K562 (cell line): ENCODE measurements at regions not wholly inside any gene's neighbourhood (a gene's known extent, or its start where the extent isn't known, plus 50 kb on each side); places are given as distances from the start of the nearest gene placed in this dataset.

Experiments
- ATAC-seq: fragments of 200-7000 bp; cut with Tn5 transposase; 3 replicates; pipeline ENCODE4 v1.9.1; 2020; ENCODE audit warnings: moderate library complexity
- BruUV-seq: library from RNA; stranded (reverse); fragments of 400-500 nt; replicated peaks from 2 replicates; lab custom pipeline; 2021; lab: Mats Ljungman, UMichigan
- CTCF ChIA-PET: fragments of 300-600 bp; formaldehyde crosslinking; extraction: SDS; loops from one replicate; lab custom pipeline; 2021; ENCODE audit warnings: low intra/inter-chr PET ratio; lab: Yijun Ruan, JAX
- POLR2A ChIA-PET: fragments of 300-600, 350-650 bp; sonication (Branson Sonifier 250); formaldehyde crosslinking; extraction: SDS; loops from one replicate; lab custom pipeline; 2021; ENCODE audit warnings: antibody characterized with exemption, inconsistent platforms; lab: Yijun Ruan, JAX
- DNase-seq, 4 experiments: peaks; one replicate each; pipeline versions ENCODE4 v3.0.0 to v3.0.0-alpha.2; 2011 to 2018; ENCODE audit warnings: low spot score in 3 of 4, mixed read lengths in 3 of 4; ENCODE audit errors: extremely low read depth in 1 of 4
- FAIRE-seq: peaks from 2 replicates; lab custom pipeline; 2011; peaks lifted over from hg19 to GRCh38; lab: Jason Lieb, UNC
- H2AFZ ChIP-seq: 2 replicates; pipeline ENCODE4 v1.6.0; 2011; ENCODE audit warnings: low read depth, low read length, control low read depth, inconsistent platforms
- H3K27ac ChIP-seq: fragments of 200-600 bp; 3 replicates; pipeline ENCODE4 v1.8.0; 2011; ENCODE audit warnings: low read depth, mild to moderate bottlenecking, control low read depth, inconsistent platforms, low read length, moderate library complexity, mixed read lengths; ENCODE audit errors: extremely low read depth
- H3K27me3 ChIP-seq, 2 experiments: fragments of 300-600 bp in 1 of 2; 2 replicates in 1 of 2; 3 replicates in 1 of 2; pipeline versions ENCODE4 v1.6.0 to v1.8.0; 2011; ENCODE audit warnings: inconsistent platforms in 2 of 2, low read length in 2 of 2, mild to moderate bottlenecking in 1 of 2, mixed read lengths in 1 of 2, moderate library complexity in 1 of 2; ENCODE audit not compliant: control insufficient read depth in 2 of 2, insufficient read depth in 2 of 2
- H3K36me3 ChIP-seq: fragments of 300-600 bp; 3 replicates; pipeline ENCODE4 v1.8.0; 2011; ENCODE audit warnings: mild to moderate bottlenecking, low read length, inconsistent platforms; ENCODE audit not compliant: control insufficient read depth, insufficient read depth
- H3K4me1 ChIP-seq, 2 experiments: fragments of 200-600 bp in 1 of 2; replicated peaks in 1 of 2; 2 replicates in 1 of 2; 3 replicates in 1 of 2; pipeline versions ENCODE4 v1.5.1 to v1.8.0; 2011; ENCODE audit warnings: inconsistent platforms in 2 of 2, low read length in 2 of 2, mild to moderate bottlenecking in 1 of 2, mixed read lengths in 1 of 2, moderate library complexity in 1 of 2; ENCODE audit not compliant: control insufficient read depth in 2 of 2, insufficient read depth in 2 of 2
- H3K4me2 ChIP-seq: 2 replicates; pipeline ENCODE4 v1.6.1; 2011; ENCODE audit warnings: low read length, control low read depth, inconsistent platforms, mixed read lengths; ENCODE audit not compliant: insufficient read depth
- H3K4me3 ChIP-seq: fragments of 200-600 bp; sonication (generic), shearing (Covaris generic); 2 replicates; pipeline ENCODE4 v1.5.1; 2016; ENCODE audit warnings: control low read depth, inconsistent platforms
- H3K79me2 ChIP-seq: fragments of 200-600 bp; 3 replicates; pipeline ENCODE4 v1.8.0; 2011; ENCODE audit warnings: low read length, inconsistent platforms; ENCODE audit not compliant: control insufficient read depth, insufficient read depth
- H3K9ac ChIP-seq, 2 experiments: 2 replicates each; pipeline versions ENCODE4 v1.6.0 to v1.6.1; 2011; ENCODE audit warnings: low read depth in 2 of 2, low read length in 2 of 2, control low read depth in 1 of 2, inconsistent platforms in 1 of 2, mild to moderate bottlenecking in 1 of 2, mixed read lengths in 1 of 2; ENCODE audit not compliant: insufficient read depth in 1 of 2
- H3K9me1 ChIP-seq: one replicate; pipeline ENCODE4 v1.6.0; 2011; ENCODE audit warnings: inconsistent platforms, mild to moderate bottlenecking, low read length, moderate library complexity; ENCODE audit not compliant: control insufficient read depth, insufficient read depth
- H3K9me3 ChIP-seq: replicated peaks from 2 replicates; pipeline ENCODE4 v1.5.1; 2011; ENCODE audit warnings: low read depth, low read length, inconsistent platforms; ENCODE audit not compliant: control insufficient read depth, insufficient read depth
- H4K20me1 ChIP-seq: replicated peaks from 2 replicates; pipeline ENCODE4 v1.6.1; 2011; ENCODE audit warnings: low read length, inconsistent platforms, mixed read lengths; ENCODE audit not compliant: control insufficient read depth, insufficient read depth
- E2F5 ChIP-seq: sonication (generic); formaldehyde crosslinking; IDR thresholded peaks from 2 replicates; pipeline ENCODE4 v1.8.0; 2022; ENCODE audit warnings: mild to moderate bottlenecking, missing genetic modification reagents
- EWSR1 ChIP-seq: fragments of 450-650 bp; IDR thresholded peaks from 2 replicates; pipeline ENCODE4 v1.6.1; 2018; ENCODE audit warnings: borderline replicate concordance, mild to moderate bottlenecking, low read depth, moderate library complexity; ENCODE audit not compliant: partially characterized antibody
- FOXJ2 ChIP-seq: fragments of 200-800 bp; sonication (Bioruptor generic); IDR thresholded peaks from 2 replicates; pipeline ENCODE4 v1.6.1; 2016; ENCODE audit warnings: missing genetic modification characterization, missing compliant biosample characterization
- GTF2B ChIP-seq: IDR thresholded peaks from 2 replicates; pipeline ENCODE4 v1.6.1; 2011; ENCODE audit not compliant: insufficient read length; ENCODE audit errors: extremely low read depth
- HDGF ChIP-seq: fragments of 450-650 bp; IDR thresholded peaks from 2 replicates; pipeline ENCODE4 v1.6.1; 2016
- RBM39 ChIP-seq: fragments of 200-400 bp; formaldehyde crosslinking; optimal IDR thresholded peaks from 2 replicates; pipeline ENCODE3; 2018; ENCODE audit warnings: low read depth, low read length
- SIN3B ChIP-seq: fragments of 450-650 bp; IDR thresholded peaks from 2 replicates; pipeline ENCODE4 v1.6.1; 2017; ENCODE audit warnings: low read depth, mild to moderate bottlenecking, moderate library complexity
- STAG1 ChIP-seq: sonication (generic); formaldehyde crosslinking; IDR thresholded peaks from 2 replicates; pipeline ENCODE4 v1.5.0; 2020; ENCODE audit warnings: missing genetic modification reagents, borderline replicate concordance
- TBP ChIP-seq: optimal IDR thresholded peaks from 2 replicates; pipeline ENCODE3; 2011; ENCODE audit warnings: low read depth, low read length, improper control_type of control experiment
- ZBTB12 ChIP-seq: fragments of 250-450 bp; sonication (Bioruptor Pico); IDR thresholded peaks from 2 replicates; pipeline ENCODE4 v1.4.0; 2020
- ZFP1 ChIP-seq: fragments of 450-650 bp; formaldehyde crosslinking; IDR thresholded peaks from 2 replicates; pipeline ENCODE4 v1.4.0; 2020; ENCODE audit warnings: mild to moderate bottlenecking, mixed read lengths
- ZNF133 ChIP-seq: fragments of 250-450 bp; sonication (Bioruptor Pico); IDR thresholded peaks from 2 replicates; pipeline ENCODE4 v1.4.0; 2020; ENCODE audit warnings: mild to moderate bottlenecking
- ZNF143 ChIP-seq: sonication (generic); formaldehyde crosslinking; IDR thresholded peaks from 2 replicates; pipeline ENCODE4 v1.9.0; 2022; ENCODE audit warnings: mild to moderate bottlenecking, missing genetic modification reagents
- ZNF778 ChIP-seq: fragments of 450-650 bp; formaldehyde crosslinking; IDR thresholded peaks from 2 replicates; pipeline ENCODE4 v1.4.0; 2020; ENCODE audit warnings: mild to moderate bottlenecking, moderate library complexity
- WGBS: fragments of 100-300 bp; shearing (Covaris generic); methylation state at CpG from one replicate; pipeline ENCODE4 v1.1.6; 2016; ENCODE audit warnings: low coverage, mixed read lengths; ENCODE audit not compliant: insufficient coverage; ENCODE audit errors: missing lambda C conversion rate; 5-methylcytosine and 5-hydroxymethylcytosine counted together
- in situ Hi-C: fragments of 300-500 bp; cut with MboI; formaldehyde crosslinking; loops from 4 replicates; pipeline ENCODE4 v1.15.0; 2018; ENCODE audit warnings: inconsistent platforms, mixed read lengths
- intact Hi-C: fragments of 100-400 bp; cut with micrococcal nuclease; formaldehyde crosslinking; loops from 2 replicates; pipeline ENCODE4 v1.14.2; 2022
- TF ChIP-seq, protein P1 (sequence below): fragments of 250-450 bp; sonication (Bioruptor Pico); IDR thresholded peaks from 2 replicates; pipeline ENCODE4 v1.4.0; 2020; ENCODE audit warnings: borderline replicate concordance

- ChIA-PET POLR2A (interaction anchor here (0.6 kb wide), 1 partner anchor 351 kb away, joined by 3 read pairs; no protein-coding TSS in a partner anchor), CTCF (interaction anchor here (0.6 kb wide), 1 partner anchor 550 kb away, joined by 3 read pairs; no protein-coding TSS in a partner anchor)
- H3K9me3 ChIP-seq = no peaks in the 10 kb centered on the region
- FAIRE-seq = no peak
- intact Hi-C loops = no loop called here
- 65% methylated on average over 17 of the region's 19 CpGs for WGBS
- no peaks in the 10 kb centered on the region for H3K9me1 ChIP-seq
- in situ Hi-C loops = no loop called here
- H3K4me3 ChIP-seq = no peak overlapping the region
- no TSS peak for BruUV-seq
- peaks cover 8% of the 10 kb centered on the region; the same call in 1 of the 3 replicates for H3K36me3 ChIP-seq
- H3K27me3 ChIP-seq = peaks cover 4 to 5% of the 10 kb centered on the region in 2 experiments; a peak in 2 of 5 replicates
- no peak for ATAC-seq
- no peak overlapping the region for H3K4me2 ChIP-seq
- H2AFZ ChIP-seq = 0 out of 2 replicates have a peak overlapping the region, but pooled peaks have one; percentile 85
- H3K27ac ChIP-seq = no peak overlapping the region
- H3K4me1 ChIP-seq = peaks cover 13 to 20% of the 10 kb centered on the region in 2 experiments
- no peak overlapping the region for H3K9ac ChIP-seq
- H4K20me1 ChIP-seq = no peaks in the 10 kb centered on the region
- no peak for DNase-seq
- peaks cover 23% of the 10 kb centered on the region for H3K79me2 ChIP-seq
- TF ChIP-seq, protein P1, sequence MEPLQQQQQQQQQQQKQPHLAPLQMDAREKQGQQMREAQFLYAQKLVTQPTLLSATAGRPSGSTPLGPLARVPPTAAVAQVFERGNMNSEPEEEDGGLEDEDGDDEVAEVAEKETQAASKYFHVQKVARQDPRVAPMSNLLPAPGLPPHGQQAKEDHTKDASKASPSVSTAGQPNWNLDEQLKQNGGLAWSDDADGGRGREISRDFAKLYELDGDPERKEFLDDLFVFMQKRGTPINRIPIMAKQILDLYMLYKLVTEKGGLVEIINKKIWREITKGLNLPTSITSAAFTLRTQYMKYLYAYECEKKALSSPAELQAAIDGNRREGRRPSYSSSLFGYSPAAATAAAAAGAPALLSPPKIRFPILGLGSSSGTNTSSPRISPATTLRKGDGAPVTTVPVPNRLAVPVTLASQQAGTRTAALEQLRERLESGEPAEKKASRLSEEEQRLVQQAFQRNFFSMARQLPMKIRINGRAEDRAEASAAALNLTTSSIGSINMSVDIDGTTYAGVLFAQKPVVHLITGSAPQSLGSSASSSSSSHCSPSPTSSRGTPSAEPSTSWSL (CRISPR knock-in tag) = no peak
- TF ChIP-seq ZFP1 (CRISPR knock-in tag) = no peak
- TF ChIP-seq STAG1 (CRISPR knock-in tag) = no peak
- no peak for TF ChIP-seq GTF2B
- no peak for TF ChIP-seq TBP
- no peak for TF ChIP-seq ZNF778
- TF ChIP-seq ZNF133 = no peak
- TF ChIP-seq ZBTB12 (CRISPR knock-in tag) = no peak
- TF ChIP-seq ZNF143 (CRISPR knock-in tag) = no peak
- TF ChIP-seq FOXJ2 (tag) = no peak
- no peak for TF ChIP-seq SIN3B
- no peak for TF ChIP-seq EWSR1
- no peak for TF ChIP-seq E2F5
- no peak for TF ChIP-seq HDGF
- no peak for TF ChIP-seq RBM39
These were observed 199.5 kb upstream of the NFE2L3 start for GRCh38 chr7:25952261-25953057.
